Hematopoietic multipotent progenitor cell treated with erythropoietin and hydrocortisone succinate and interleukin-3 and kit ligand, for 15 days (in vitro differentiated cells): ENCODE measurements at regions not wholly inside any gene's neighbourhood (a gene's known extent, or its start where the extent isn't known, plus 50 kb on each side); places are given as distances from the start of the nearest gene placed in this dataset.
"Not testable (repeated sequence)": the region's sequence is repeated elsewhere in the genome, so short reads cannot be mapped to it uniquely, and the experiment has no call there.

Experiments
- DNase-seq: peaks from one replicate; pipeline ENCODE4 v3.0.0-alpha.2; 2015; ENCODE audit warnings: low spot score

DNA sequence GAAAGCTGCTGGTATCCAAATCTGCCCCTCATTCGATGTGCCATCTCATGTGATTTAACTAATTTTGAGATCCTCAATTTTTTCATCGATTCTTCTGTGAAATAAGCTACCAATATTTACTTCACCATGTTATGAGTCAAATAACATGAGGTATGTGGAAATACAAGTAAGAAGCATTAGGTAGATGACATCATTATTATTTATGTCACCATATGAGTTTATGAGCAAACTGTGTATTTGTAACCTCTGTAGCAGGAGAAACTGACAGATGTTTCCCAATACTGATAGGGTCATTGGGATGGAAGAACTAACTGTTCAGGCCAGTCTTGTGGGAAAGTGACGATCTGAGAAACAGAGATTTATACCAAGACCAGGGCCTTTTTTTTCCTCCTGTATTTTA is 229.4 kb upstream of the GOT2 start:
- DNase-seq, result no peak

DNA sequence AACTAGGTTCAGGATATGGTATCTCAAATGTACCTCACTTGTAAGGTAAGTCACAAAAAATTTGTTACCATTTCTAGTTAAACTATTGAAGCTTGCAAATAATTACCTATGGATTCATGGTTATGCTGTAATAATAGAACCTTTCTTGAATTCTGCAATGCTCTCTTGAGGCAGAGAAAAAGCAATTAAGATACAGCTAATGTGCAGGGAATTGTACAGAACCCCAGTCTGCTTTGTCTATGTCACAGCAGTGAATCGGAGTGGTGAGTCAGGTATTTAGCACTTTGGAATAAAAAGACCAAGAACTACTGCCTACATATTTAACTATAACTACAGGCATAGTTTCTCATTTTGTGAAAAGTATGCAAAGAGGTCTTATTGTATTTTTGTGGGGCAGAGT is 228.7 kb upstream of the GOT2 start:
- no peak for DNase-seq

DNA sequence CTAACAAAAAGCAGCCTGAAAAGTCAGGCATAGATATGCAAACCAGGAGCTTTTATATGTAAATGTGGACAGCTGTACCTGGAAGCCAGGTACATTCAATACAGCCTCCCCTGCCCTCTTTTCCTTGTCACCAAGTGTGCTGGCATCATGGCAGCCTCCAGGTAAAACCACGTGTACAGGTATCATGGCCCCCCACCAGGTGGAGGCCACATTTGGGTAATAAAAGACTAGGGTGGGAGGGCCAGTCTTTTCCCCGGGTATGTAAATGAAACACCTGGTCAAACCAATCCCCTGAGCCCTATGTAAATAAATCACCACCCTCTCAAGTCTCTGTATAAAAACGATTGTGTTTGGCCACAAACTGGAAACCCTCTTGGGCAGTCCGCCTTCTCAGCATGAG is 226.4 kb upstream of the GOT2 start:
- DNase-seq, result no peak

DNA sequence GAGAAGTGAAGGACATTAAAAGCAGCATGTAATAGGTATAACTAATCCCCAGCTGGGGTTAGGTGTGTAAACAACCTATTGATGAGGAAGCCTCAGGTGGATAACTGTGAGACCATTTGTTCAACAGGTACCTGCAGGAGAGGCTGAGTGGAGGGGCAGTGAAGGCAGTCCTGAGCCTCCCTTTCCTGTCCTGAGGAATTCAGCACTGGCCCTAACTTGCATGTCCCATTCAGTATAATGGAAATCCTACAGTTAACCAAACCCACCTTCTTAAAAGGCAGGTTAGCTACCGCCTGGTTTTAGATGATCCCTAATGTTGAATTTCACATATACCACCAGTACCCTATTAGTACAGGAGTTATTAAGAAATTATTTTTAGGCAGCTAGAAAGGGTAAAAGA is 225.9 kb upstream of the GOT2 start:
- DNase-seq, result no peak

DNA sequence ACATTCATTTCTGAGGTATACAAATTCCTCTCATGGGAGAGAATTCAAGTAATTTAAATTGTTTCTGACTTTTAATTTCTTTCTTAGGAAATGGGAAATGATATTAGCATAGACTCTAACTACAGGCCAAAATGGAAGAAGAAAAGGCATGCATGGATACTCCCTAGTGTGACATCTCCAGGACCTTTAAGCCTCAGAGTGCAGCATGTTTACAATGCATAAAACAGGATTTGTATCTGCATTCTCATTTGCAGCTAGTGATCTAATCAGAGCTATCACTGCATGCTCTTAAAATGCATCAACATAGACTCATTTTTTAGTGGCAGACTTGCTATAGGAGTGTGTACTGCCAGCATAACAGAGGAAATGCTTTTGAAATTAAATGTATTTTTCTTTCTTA is 224.6 kb upstream of the GOT2 start:
- DNase-seq, result no peak

DNA sequence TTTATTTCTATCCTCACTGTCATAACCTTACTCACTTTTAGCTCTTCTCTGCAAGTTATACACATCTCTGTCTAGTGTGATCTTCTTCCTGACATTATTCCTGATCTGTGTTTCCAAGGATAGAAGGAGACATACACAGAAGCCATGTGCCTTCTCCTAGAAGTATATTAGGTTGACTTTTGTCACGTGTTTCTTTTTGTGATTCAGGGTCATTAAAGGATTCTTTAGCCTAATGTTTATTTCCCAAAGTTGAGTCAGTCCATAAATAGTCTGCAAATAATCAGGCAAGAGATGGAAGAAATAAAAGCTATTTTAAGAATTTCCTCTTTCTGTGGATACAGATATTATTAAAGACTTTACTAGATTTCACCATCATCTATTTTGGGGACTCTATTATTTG is 214.1 kb upstream of the GOT2 start:
- no peak for DNase-seq

DNA sequence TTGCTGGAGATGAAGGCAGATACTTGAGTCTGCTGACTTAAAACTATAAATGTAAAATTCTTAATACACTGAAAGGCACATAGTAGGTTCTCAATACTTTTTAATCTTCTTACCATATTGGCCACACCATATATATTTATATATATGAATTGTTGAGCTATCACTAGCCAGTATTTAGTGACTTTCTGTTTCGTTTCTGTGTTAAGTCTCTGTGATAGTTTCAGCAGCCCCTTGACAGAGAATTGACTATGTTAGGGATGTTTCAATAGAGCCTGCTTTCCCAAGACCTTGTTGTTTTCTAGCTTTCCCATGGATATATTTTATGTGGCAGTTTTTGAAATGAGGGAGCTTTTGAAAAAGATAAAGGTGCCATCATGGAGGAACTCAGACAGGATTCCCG is 206.5 kb upstream of the GOT2 start:
- no peak for DNase-seq

DNA sequence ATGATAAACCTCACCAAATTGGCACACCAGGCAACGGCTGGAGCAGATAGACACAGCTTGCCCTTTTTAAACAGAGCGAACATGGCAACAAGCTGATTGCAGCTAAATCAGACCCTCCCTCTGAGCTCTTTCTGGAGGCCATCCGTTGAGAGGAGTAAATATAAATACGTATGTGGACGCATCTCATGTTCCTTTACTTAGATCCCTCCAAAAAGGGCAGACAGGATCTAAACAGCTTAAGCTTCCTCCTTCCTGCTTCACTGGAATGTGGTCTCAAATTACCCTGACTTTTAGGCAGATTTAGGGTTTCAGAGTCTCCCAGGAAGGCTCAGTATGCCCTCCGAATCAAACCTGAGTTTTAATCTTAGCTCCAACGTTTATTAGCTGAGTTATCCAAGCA is 204.7 kb upstream of the GOT2 start:
- DNase-seq, result no peak

DNA sequence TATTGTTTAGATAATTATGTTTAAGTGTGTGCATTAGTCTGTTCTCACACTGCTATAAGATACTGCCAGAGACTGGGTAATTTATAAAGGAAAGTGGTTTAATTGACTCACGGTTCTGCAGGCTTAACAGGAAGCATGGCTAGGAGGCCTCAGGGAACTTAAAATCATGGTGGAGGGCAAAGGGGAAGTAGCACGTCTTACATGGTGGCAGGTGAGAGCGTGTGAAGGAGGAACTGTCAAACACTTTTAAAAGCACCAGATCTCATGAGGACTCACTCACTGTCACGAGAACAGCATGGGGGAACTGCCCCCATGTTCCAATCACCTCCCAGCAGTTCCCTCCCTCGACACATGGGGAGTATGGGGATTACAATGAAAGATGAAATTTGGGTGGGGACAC is 203.5 kb upstream of the GOT2 start:
- no peak for DNase-seq

DNA sequence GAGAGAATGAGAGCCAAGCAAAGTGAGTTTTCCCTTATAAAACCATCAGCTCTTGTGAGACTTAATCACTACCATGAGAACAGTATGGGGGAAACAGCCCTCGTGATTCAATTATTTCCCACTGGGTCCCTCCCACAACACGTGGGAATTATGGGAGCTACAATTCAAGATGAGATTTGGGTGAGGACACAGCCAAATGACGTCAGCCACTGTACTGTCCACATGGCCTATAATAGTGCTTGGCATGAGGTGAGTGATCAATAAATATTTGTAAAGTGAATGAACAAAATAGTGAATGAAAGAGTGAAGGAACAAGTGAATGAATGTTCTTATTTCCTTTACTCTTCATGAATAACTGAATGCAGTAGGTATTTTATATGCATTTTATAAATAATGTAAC is 199.1 kb upstream of the GOT2 start:
- DNase-seq, result no peak

DNA sequence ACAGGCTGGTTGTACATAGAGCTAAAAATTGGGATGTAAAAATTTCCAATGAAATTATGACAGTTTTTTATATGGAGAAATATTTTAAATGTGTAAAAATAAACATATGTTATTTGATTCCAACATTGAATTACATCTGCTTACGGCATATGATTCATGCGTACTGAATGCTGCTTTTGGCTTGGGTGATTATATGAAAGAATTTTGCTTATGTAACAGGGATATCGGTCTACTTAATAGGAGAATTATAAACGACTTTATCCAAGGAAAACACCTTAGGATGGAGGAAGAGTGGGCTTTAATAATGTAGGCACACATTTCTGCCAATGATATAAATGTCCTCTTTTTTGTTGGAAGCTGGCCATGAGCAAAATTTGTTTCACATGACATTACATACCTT is 197.3 kb upstream of the GOT2 start:
- no peak for DNase-seq

DNA sequence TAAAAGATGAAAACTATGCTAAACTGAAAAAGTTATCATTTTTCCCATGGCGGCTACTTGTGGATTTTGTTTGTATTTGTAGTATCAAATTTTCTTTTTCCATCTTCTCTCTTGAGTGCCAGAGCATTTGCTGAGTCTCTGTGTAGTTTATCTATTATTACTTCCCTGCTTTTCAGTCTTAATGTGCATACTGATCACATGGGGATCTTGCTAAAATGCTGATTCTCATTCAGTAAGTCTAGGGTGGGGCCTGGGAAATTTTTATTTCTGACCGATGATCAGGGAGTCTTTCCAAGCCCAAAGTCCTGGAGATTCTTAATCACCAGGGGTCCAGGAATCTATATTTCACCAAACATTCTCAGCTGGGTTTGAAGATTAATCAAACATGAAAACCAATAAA is 189.0 kb upstream of the GOT2 start:
- no peak for DNase-seq

DNA sequence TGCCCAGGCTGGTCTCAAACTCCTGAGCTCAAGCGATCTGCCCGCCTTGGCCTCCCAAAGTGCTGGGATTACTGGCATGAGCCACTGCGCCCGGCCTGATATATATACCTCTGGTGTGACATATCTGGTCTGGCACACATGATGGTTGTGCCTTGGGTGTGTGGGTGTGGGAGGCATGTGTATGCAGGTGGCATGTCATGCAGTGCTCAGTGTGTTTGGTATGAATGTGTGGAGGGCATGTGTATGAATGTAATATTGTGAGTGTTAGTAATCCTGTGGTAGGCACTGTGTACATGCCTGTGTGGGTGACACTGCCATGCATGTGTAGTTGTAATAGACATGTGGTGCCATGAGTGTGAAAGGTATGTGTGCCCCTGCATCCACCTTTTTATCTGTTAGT is 179.3 kb upstream of the GOT2 start:
- no peak for DNase-seq

DNA sequence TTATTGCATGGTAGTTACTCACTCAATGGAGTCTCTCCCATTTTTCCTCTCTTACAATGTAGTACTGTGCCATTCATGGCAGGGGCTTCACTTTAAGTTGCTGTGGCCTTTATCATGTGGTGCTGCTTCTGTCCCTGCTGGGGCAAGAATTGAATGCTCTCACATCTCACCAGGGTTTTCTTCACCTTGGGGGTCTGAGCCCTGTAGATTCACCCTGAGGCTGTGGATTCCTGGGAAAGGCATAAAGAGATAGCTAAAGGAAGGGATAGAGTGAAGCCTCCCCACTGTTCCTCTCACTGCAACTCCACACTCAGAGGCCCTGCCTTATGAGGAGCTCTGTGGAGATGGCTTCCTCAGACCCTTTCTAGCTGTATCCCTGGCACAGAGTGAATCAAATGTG is 178.5 kb upstream of the GOT2 start:
- DNase-seq, result no peak

DNA sequence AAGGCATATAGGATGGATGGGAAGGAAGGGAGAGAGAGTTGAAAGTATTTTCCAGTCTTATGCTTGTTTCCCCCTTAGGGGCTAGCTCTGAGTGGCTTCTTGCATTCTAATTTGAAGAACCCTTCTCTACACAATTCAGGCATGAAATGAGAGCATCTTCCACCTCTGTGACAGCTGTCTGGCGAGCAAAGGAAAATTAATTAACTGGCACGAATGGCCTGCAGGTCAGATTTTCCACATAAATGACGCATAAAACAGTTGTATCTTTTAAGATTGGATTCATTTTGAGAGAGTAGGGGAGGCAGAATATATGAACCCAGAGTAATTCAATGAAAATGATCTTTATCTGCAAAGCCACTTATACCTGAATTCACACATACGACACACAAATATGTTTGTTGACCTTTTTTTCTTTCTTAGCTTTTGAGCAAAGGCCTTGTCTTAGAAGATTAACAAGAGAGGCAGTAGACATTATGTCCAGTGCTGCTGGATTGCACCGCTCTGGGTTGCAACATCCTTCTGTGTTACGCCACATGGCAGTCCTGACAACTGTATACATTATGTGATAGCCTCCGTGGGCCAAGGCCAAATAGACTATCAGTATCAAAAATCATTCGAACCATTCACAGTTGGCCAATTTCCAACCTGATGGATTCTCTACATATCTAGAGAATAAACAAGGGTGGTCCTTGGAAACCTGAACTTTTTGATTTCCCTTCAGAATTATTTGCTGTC is 173.0 kb upstream of the GOT2 start:
- DNase-seq, result no peak

DNA sequence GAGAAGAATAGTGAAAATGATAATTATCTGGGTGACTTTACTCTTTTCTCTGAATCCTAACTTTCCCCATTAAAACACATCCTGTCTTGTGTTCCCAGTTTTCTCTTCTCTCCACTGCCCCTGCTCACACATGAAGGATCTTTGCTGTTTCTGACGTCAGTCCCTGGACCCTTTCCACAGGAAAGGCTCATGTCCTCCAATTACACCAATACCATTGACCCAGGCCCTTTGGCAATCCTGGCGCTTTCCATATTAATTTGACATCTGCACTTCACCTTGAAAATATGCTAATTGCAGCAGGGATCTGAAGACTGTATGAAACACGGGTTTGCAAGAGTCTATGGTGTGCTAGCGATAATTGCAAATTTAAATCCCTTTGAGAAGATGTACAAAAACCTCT is 170.2 kb upstream of the GOT2 start:
- no peak for DNase-seq

DNA sequence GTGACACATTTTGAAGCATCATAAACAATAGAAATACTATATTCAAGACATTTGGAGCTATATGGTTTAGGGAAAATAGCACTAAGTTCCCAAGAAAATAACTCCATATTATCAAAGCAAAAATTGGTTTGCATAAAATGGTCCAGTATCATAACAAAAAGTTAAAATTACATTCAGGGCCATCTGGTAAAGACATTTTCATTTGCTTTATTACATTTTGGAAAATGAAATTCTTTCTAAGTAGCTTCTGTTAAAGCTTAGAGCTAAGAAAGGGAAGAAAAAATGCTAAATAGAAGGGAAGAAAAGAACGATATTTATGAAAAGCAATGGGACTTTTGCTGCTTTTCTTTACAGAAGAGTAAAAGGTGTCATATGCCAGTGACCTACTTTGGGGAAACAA is 155.4 kb upstream of the GOT2 start:
- no peak for DNase-seq

DNA sequence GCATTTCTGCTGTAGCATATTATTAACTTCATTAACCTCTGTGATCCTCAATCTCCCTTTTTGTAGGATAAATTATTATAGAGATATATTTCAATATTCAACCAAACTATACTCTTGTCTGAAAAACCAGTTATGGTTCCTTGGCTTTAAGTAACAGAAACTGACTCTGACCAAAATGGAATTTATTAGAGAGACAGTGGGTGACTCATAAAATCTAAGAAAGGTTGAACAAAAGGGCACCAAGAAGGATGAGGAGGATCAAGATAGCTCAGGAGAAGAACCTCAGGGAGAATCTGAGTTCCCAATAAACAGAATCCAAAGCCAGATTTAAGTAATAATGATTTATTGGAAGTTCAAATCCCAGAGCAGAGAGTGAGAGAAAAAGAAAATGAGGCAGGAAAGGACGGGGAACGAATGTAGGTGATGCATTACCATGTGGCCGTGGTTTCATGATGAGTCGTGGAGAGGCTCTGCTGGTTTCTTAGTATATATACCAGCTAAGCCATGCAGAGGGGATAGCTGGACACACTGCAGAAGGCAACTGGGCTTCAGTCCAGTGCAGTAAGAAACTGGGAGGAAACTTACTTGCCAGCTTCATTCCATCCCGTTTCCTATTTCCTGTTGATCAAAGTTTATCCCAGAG is 151.5 kb upstream of the GOT2 start:
- DNase-seq, result no peak

DNA sequence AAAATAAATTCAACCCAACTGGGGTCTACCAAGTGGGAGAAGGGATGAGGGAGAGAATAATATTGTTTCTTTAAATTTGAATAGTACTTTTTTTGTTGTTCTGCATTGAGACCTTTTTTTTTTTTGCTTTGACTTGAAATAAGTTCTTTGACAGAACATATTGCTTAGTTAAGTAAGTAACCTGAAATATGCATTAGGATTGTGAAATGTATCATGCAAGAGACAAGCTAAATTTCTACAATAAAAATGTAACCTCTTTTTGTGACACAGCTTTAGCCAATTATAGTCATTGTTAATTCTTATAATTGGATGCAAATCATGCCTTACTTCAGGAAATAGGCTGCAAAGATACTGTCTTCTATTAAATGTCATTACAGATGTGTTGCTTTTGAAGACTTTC is 150.0 kb upstream of the GOT2 start:
- DNase-seq, result no peak

DNA sequence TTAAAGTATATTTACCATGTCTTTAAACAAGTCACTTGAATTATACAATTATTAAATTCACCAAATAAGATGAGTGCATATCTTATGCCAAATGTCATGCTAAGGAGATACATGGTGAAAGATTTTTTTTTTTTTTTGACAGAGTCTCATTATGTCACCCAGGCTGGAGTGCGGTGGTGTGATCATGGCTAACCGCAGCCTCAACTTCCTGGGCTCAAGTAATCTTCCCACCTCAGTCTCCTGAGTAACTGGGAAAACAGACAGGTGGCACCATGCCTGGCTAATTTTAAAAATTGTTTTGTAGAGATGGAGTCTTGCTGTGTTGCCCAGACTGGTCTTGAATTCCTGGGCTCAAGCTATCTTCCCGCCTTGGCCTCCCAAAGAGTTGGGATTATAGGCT is 149.0 kb upstream of the GOT2 start:
- no peak for DNase-seq

DNA sequence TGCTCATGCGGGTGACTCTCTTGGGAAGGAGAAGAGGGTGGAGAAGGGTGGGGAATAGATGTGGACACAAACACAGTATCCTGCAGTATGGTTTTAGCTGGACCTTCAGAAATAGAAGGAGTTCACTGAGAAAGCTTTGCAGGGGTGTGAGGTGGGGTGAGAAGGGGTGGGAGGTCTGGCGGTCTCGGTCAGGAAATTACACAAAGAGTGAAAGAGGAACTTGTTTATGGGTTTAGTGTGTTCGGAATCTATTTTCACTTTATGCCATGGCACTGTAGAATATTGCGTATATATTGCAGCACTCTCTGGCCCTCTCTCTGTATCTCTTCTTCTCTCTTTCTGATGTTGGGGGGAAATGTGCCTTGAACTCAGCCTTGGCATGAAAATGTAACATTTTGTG is 148.2 kb upstream of the GOT2 start:
- no peak for DNase-seq

DNA sequence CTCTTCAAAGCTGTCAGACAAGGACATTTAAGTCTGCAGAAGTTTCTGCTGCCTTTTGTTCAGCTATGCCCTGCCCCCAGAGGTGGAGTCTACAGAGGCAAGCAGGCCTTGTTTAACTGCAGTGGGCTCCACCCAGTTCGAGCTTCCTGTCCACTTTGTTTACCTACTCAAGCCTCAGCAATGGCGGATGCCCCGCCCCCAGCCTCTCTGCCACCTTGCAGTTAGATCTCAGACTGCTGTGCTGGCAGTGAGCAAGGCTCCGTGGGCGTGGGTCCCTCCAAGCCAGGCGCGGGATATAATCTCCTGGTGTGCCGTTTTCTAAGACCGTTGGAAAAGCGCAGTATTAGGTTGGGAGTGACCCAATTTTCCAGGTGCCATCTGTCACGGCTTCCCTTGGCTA is 144.5 kb upstream of the GOT2 start:
- not testable (repeated sequence) for DNase-seq

DNA sequence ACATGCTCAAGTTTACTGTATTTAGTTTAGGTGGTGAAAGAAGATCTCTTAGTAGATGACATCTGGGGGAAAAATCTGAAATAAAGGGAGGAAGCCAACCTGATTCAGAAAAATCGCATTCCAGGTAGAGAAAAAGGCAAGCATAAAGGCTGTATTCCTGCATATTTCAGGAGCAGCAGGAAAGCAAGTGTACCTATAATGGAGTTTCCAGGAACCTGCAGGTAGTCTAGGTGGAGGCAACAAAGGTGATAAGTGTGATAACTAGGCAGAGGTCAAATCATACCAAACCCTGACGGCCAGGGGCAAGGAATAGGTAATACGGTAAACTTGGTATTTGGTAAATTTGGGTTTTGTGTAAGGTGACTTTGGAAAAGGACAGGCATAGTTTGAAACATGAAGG is 132.8 kb upstream of the GOT2 start:
- no peak for DNase-seq

DNA sequence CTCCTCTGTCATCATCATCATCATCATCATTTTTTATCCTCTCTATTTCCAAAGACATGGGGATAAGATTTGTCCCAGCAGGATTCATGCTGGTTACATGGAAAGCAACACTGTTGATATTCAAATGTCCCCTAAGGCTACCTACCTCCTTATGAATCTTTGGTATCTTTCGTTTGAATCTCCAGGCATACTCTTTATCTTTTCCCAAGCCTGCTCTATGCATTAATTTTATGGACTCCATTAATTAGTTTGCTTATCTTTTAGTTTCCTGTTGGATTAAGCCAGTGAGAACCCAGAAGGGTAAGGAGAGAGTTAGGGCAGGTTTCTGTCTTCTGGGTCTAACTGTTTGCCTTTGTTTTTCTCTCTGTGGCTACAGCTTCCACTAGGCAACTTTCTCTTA is 129.6 kb upstream of the GOT2 start:
- no peak for DNase-seq
